ENCODE measurements at regions not wholly inside any gene's neighbourhood (a gene's known extent, or its start where the extent isn't known, plus 50 kb on each side); places are given as distances from the start of the nearest gene placed in this dataset.

DNA sequence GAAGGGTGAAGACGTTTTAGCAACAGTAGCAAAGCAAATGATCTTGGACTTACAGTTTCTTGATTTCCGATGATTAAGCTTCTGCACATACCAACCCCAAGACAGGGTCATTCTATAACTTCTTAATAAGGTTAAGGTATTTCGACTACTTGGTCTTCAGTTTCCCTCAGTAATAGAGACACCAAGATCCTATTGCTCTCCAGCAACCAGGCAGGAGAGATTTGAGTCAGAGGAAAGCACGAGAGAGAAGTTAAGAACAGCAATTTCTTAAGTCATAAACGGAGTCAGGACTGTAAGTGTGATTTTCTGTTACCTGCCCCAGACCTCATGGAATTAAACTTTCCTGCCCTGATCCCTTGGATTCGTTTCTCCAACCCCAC, 215.6 kb downstream of the TTC8 start:
- no peak for DNase-seq
- no peaks in the 10 kb centered on the region for H3K9me3 ChIP-seq
- peaks cover 0 to 10% (median 8%) of the 10 kb centered on the region in 4 donors for H3K4me1 ChIP-seq
- H3K27ac ChIP-seq = peak overlapping the region; percentile 79 to 93 (median 86)
- TF ChIP-seq, protein P1, sequence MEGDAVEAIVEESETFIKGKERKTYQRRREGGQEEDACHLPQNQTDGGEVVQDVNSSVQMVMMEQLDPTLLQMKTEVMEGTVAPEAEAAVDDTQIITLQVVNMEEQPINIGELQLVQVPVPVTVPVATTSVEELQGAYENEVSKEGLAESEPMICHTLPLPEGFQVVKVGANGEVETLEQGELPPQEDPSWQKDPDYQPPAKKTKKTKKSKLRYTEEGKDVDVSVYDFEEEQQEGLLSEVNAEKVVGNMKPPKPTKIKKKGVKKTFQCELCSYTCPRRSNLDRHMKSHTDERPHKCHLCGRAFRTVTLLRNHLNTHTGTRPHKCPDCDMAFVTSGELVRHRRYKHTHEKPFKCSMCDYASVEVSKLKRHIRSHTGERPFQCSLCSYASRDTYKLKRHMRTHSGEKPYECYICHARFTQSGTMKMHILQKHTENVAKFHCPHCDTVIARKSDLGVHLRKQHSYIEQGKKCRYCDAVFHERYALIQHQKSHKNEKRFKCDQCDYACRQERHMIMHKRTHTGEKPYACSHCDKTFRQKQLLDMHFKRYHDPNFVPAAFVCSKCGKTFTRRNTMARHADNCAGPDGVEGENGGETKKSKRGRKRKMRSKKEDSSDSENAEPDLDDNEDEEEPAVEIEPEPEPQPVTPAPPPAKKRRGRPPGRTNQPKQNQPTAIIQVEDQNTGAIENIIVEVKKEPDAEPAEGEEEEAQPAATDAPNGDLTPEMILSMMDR (IDR thresholded peaks at IDR 0.05) = no peak
- TF ChIP-seq EP300 (IDR thresholded peaks at IDR 0.05) (no peak), POLR2A (IDR thresholded peaks at IDR 0.05) (no peak), POLR2AphosphoS5 (IDR thresholded peaks at IDR 0.05) (no peak)
- no peaks in the 10 kb centered on the region for H3K27me3 ChIP-seq
- WGBS, 2 donors = 33 to 38% methylated on average over 6 of the region's 6 CpGs
- intact Hi-C loops (cut with DNase I) = loop anchor here (2.0 to 10.0 kb wide), 6 partner anchors 135 to 875 kb away; no protein-coding TSS in a partner anchor
- no peaks in the 10 kb centered on the region for H3K36me3 ChIP-seq
- H3K4me3 ChIP-seq = peak overlapping the region in 2 of 4 donors; percentile 45 to 48

DNA sequence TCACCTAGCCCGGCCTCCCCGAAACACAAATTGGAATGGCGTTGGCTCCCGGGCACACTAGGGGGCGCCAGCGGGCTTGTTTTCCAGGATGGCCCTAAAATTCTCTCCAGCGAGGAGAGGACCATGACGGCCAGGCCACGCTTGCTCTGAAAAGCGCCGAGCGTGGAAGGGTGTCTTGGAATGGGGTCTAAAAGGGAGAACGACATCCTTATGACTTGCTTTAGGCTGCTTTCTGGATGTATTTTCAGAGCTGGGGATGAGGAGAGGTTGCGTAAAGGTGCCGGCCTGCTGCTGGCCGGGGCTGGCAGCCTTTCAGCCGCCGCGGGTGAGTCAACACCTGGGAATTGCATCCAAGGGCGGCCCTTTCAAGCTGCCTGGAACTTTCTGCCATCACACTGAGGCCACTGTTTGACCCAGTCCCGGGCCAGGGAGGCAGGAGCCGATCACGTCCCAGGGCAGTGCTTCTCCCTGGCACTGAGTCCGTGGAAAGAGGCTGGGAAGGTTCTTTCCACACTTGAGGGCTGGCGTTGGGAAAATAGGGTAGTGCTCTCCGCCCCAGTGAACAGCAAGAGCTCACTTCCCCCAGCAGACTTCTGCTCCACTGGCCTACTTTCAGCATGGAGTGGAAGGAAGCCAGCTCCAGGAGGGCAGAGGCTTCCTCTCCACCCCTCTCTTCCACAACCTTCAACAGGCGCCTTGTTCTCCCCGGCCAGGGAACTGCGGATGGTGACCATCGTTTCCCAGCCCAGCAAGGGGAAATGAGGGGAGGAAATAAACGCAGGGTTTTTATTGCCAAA, 216.2 kb downstream of the TTC8 start:
- Histone ChIP-seq H3K4me3 (peak overlapping the region; percentile 3 to 48 (median 39)), H3K27ac (peak overlapping the region; percentile 79 to 93 (median 86)), H3K9me3 (no peaks in the 10 kb centered on the region), H3K36me3 (no peaks in the 10 kb centered on the region), H3K27me3 (no peaks in the 10 kb centered on the region), H3K4me1 (peaks cover 0 to 10% (median 8%) of the 10 kb centered on the region in 4 donors)
- TF ChIP-seq, protein P1 (IDR thresholded peaks at IDR 0.05) = peak; percentile 90 to 94 (median 94)
- TF ChIP-seq POLR2A (IDR thresholded peaks at IDR 0.05) (no peak), POLR2AphosphoS5 (IDR thresholded peaks at IDR 0.05) (peak; percentile 39 to 64 (median 50)), EP300 (IDR thresholded peaks at IDR 0.05) (peak in 2 of 4 donors; percentile 9 to 28)
- intact Hi-C loops (cut with DNase I) = loop anchor here (2.0 to 10.0 kb wide), 6 partner anchors 134 to 874 kb away; no protein-coding TSS in a partner anchor
- WGBS, 2 donors = 2 to 6% methylated on average over 31 of the region's 31 CpGs
- peak; percentile 95 for DNase-seq

DNA sequence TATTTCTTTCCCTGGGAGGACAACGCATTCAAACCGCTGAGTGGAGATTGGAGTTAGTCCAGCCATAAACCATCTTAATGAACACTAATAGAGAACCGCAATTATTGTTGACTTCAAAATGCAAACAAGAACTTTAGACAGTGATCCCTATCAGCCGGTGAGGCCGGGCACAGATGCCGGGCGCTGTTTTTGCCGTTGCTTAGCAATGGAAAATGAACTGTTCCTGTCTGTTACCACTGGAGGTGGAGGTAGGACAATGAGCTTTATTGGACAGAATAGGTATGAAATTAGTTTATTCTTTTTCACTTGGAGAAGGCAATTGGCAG, 216.8 kb downstream of the TTC8 start:
- Histone ChIP-seq H3K9me3 (no peaks in the 10 kb centered on the region), H3K36me3 (no peaks in the 10 kb centered on the region), H3K27ac (peak overlapping the region; percentile 79 to 93 (median 86)), H3K4me3 (peak overlapping the region in 3 of 4 donors; percentile 33 to 48 (median 45)), H3K4me1 (peaks cover 0 to 10% (median 8%) of the 10 kb centered on the region in 4 donors), H3K27me3 (no peaks in the 10 kb centered on the region)
- TF ChIP-seq, protein P1 (IDR thresholded peaks at IDR 0.05) = peak in 1 of 4 experiments; percentile 10
- no peak for TF ChIP-seq POLR2AphosphoS5 (IDR thresholded peaks at IDR 0.05)
- intact Hi-C loops (cut with DNase I) = loop anchor here (2.0 to 10.0 kb wide), 6 partner anchors 134 to 874 kb away; no protein-coding TSS in a partner anchor
- DNase-seq = no peak
- WGBS, 2 donors = 9 to 21% methylated on average over 8 of the region's 8 CpGs

DNA sequence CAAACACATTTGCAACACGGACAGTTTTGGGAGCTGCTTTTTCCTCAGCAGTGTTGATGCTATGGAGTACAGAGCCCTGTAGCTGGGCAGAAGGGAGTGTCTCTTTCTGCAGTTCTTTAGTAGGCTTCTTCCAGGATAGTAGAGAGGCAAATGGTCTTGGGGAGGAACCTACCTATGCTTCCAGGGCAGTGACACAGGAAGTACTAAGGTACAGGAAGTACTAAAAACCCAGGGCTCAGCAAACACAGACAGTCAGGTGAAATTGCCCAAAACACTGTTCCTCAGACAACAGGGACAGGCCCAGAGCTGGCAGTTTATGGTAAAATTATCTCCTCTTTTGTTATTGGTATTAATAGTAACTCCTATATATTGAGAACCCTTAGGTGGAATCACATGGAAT, 217.6 kb downstream of the TTC8 start:
- peaks cover 0 to 10% (median 8%) of the 10 kb centered on the region in 4 donors for H3K4me1 ChIP-seq
- intact Hi-C loops (cut with DNase I) = loop anchor here (5.0 to 10.0 kb wide), 4 partner anchors 133 to 660 kb away; no protein-coding TSS in a partner anchor
- H3K9me3 ChIP-seq = no peaks in the 10 kb centered on the region
- TF ChIP-seq POLR2A (IDR thresholded peaks at IDR 0.05) = no peak
- TF ChIP-seq EP300 (IDR thresholded peaks at IDR 0.05) = no peak
- TF ChIP-seq, protein P1 (IDR thresholded peaks at IDR 0.05) = no peak
- H3K27me3 ChIP-seq = no peaks in the 10 kb centered on the region
- no peak overlapping the region for H3K4me3 ChIP-seq
- DNase-seq = no peak
- 81 to 93% methylated on average over 1 of the region's 1 CpG for WGBS, 2 donors
- H3K36me3 ChIP-seq = no peaks in the 10 kb centered on the region
- H3K27ac ChIP-seq = no peak overlapping the region

All from sigmoid colon (tissue), 6 donors.